ENCODE measurements at regions not wholly inside any gene's neighbourhood (a gene's known extent, or its start where the extent isn't known, plus 50 kb on each side); places are given as distances from the start of the nearest gene placed in this dataset.

- H3K9ac ChIP-seq, result no peak overlapping the region
- peaks cover 6% of the 10 kb centered on the region; the same call in 1 of the 2 replicates for H3K4me1 ChIP-seq (ENCODE audit: insufficient read depth)
- H3F3A ChIP-seq (ENCODE audit: insufficient read depth), result no peaks in the 10 kb centered on the region
- in situ Hi-C loops (cut with MboI), result no loop called here
- H3K79me2 ChIP-seq (ENCODE audit: insufficient read depth), result no peaks in the 10 kb centered on the region
- no peaks in the 10 kb centered on the region for H3K36me3 ChIP-seq (ENCODE audit: low read depth)
- DNase-seq, result peak; percentile 9
- no peak overlapping the region for H3K4me3 ChIP-seq
- no peaks in the 10 kb centered on the region for H4K20me1 ChIP-seq (ENCODE audit: insufficient read depth)
- H2AFZ ChIP-seq, result peak overlapping the region; percentile 28
- H3K27ac ChIP-seq, result no peak overlapping the region
- TF ChIP-seq EZH2 (IDR thresholded peaks at IDR 0.05; ENCODE audit: insufficient read depth, poor library complexity, severe bottlenecking) (no peak), EZH2phosphoT487 (IDR thresholded peaks at IDR 0.05; ENCODE audit: insufficient read depth, low read depth) (no peak)
- H3K9me3 ChIP-seq (ENCODE audit: low read depth), result no peaks in the 10 kb centered on the region
- no peak overlapping the region for H3K4me2 ChIP-seq (ENCODE audit: unreplicated experiment)
- no peaks in the 10 kb centered on the region for H3K9me2 ChIP-seq (ENCODE audit: insufficient read depth)
- no peaks in the 10 kb centered on the region for H3K27me3 ChIP-seq (replicated peaks; ENCODE audit: insufficient read depth)
- WGBS, 2 experiments (ENCODE audit: low coverage in 1 of 2, low lambda C conversion rate in 2 of 2, missing lambda C conversion rate in 2 of 2), result 23 to 26% methylated on average over 4 of the region's 4 CpGs
Measured at GRCh38 chr1:98133131-98133530, 212.3 kb upstream of the DPYD start.

- no peak for TF ChIP-seq EZH2 (IDR thresholded peaks at IDR 0.05; ENCODE audit: insufficient read depth, poor library complexity, severe bottlenecking)
- no peak for TF ChIP-seq EZH2phosphoT487 (IDR thresholded peaks at IDR 0.05; ENCODE audit: insufficient read depth, low read depth)
- Histone ChIP-seq H3K36me3 (ENCODE audit: low read depth) (no peaks in the 10 kb centered on the region), H4K20me1 (ENCODE audit: insufficient read depth) (no peaks in the 10 kb centered on the region), H3K4me1 (ENCODE audit: insufficient read depth) (peaks cover 6% of the 10 kb centered on the region; the same call in 1 of the 2 replicates), H3K4me3 (no peak overlapping the region), H2AFZ (no peak overlapping the region), H3K9me2 (ENCODE audit: insufficient read depth) (no peaks in the 10 kb centered on the region), H3K4me2 (ENCODE audit: unreplicated experiment) (no peak overlapping the region), H3K79me2 (ENCODE audit: insufficient read depth) (no peaks in the 10 kb centered on the region), H3K27me3 (replicated peaks; ENCODE audit: insufficient read depth) (no peaks in the 10 kb centered on the region), H3F3A (ENCODE audit: insufficient read depth) (no peaks in the 10 kb centered on the region), H3K9ac (no peak overlapping the region), H3K9me3 (ENCODE audit: low read depth) (no peaks in the 10 kb centered on the region), H3K27ac (no peak overlapping the region)
- no peak for DNase-seq
- in situ Hi-C loops (cut with MboI), result no loop called here
- WGBS, 2 experiments (ENCODE audit: low coverage in 1 of 2, low lambda C conversion rate in 2 of 2, missing lambda C conversion rate in 2 of 2), result 86% methylated on average over 1 of the region's 1 CpG
Measured at GRCh38 chr1:98130408-98130807, 209.6 kb upstream of the DPYD start.

- H3K9me3 ChIP-seq (ENCODE audit: low read depth), result no peaks in the 10 kb centered on the region
- no peak overlapping the region for H3K4me3 ChIP-seq
Measured at GRCh38 chr1:98129491-98129890, 208.7 kb upstream of the DPYD start.

DNA sequence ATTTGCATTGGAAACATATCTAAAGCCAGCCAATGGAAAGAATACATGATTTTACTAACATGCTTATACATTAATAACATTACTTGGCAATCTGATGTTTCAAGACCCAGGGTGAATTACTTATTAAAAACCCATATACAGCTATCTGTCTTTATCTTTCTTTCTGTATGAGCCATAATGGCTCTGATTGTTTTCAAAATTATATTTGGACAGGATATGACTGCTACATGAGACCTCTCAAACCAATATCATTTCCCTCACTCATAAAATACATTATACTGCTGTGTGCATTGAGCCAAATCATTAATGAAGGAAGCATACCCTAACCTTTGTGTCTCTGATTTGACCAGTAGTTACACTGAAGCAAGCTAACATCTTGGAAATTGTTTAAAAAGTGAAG lies 205.9 kb upstream of the DPYD start:
- Histone ChIP-seq H3K9ac (no peak overlapping the region), H3K79me2 (ENCODE audit: insufficient read depth) (no peaks in the 10 kb centered on the region), H3K4me2 (ENCODE audit: unreplicated experiment) (no peak overlapping the region), H3K27me3 (replicated peaks; ENCODE audit: insufficient read depth) (no peaks in the 10 kb centered on the region), H3K9me3 (ENCODE audit: low read depth) (no peaks in the 10 kb centered on the region), H3K9me2 (ENCODE audit: insufficient read depth) (no peaks in the 10 kb centered on the region), H3K27ac (no peak overlapping the region), H4K20me1 (ENCODE audit: insufficient read depth) (no peaks in the 10 kb centered on the region), H3K36me3 (ENCODE audit: low read depth) (no peaks in the 10 kb centered on the region), H3F3A (ENCODE audit: insufficient read depth) (no peaks in the 10 kb centered on the region), H2AFZ (no peak overlapping the region), H3K4me1 (ENCODE audit: insufficient read depth) (no peaks in the 10 kb centered on the region), H3K4me3 (no peak overlapping the region)
- in situ Hi-C loops (cut with MboI), result no loop called here
- no peak for DNase-seq
- no peak for TF ChIP-seq EZH2phosphoT487 (IDR thresholded peaks at IDR 0.05; ENCODE audit: insufficient read depth, low read depth)
- no peak for TF ChIP-seq EZH2 (IDR thresholded peaks at IDR 0.05; ENCODE audit: insufficient read depth, poor library complexity, severe bottlenecking)

More at GRCh38 chr1:98129491-98129890, 208.7 kb upstream of the DPYD start:
- Histone ChIP-seq H3K9ac (no peak overlapping the region), H3K27me3 (replicated peaks; ENCODE audit: insufficient read depth) (no peaks in the 10 kb centered on the region), H4K20me1 (ENCODE audit: insufficient read depth) (no peaks in the 10 kb centered on the region), H3K27ac (no peak overlapping the region), H3F3A (ENCODE audit: insufficient read depth) (no peaks in the 10 kb centered on the region), H3K79me2 (ENCODE audit: insufficient read depth) (no peaks in the 10 kb centered on the region), H3K9me2 (ENCODE audit: insufficient read depth) (no peaks in the 10 kb centered on the region), H3K4me1 (ENCODE audit: insufficient read depth) (peaks cover 6% of the 10 kb centered on the region; the same call in 1 of the 2 replicates), H2AFZ (no peak overlapping the region), H3K4me2 (ENCODE audit: unreplicated experiment) (no peak overlapping the region), H3K36me3 (ENCODE audit: low read depth) (no peaks in the 10 kb centered on the region)
- 96 to 100% methylated on average over 1 of the region's 1 CpG for WGBS, 2 experiments (ENCODE audit: low coverage in 1 of 2, low lambda C conversion rate in 2 of 2, missing lambda C conversion rate in 2 of 2)
- in situ Hi-C loops (cut with MboI), result no loop called here
- no peak for DNase-seq
- TF ChIP-seq EZH2 (IDR thresholded peaks at IDR 0.05; ENCODE audit: insufficient read depth, poor library complexity, severe bottlenecking) (no peak), EZH2phosphoT487 (IDR thresholded peaks at IDR 0.05; ENCODE audit: insufficient read depth, low read depth) (no peak)

DNA sequence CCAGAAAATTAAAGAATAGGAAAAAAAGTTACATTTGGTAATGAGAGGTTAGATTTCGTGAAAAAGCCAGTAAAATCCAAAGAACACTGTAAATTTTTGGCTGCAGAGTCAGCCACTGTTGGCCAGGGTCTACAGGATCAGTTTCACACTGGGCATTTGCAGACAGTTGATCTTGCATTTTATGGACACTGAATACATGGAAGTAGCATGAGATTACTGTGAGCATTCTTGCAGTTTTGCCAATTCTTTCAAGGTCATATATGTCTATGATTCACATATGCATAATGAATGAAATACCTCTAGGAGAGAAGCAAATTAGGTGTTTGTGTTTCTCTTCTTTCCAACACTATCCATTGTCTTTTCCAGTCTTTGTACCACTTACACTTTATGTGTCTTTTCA lies 200.8 kb upstream of the DPYD start:
- no peak for TF ChIP-seq EZH2 (IDR thresholded peaks at IDR 0.05; ENCODE audit: insufficient read depth, poor library complexity, severe bottlenecking)
- WGBS, 2 experiments (ENCODE audit: low coverage in 1 of 2, low lambda C conversion rate in 2 of 2, missing lambda C conversion rate in 2 of 2), result 0% methylated on average over 1 of the region's 1 CpG
- H3K79me2 ChIP-seq (ENCODE audit: insufficient read depth), result no peaks in the 10 kb centered on the region
- no peaks in the 10 kb centered on the region for H3K4me1 ChIP-seq (ENCODE audit: insufficient read depth)
- H3K27me3 ChIP-seq (replicated peaks; ENCODE audit: insufficient read depth), result no peaks in the 10 kb centered on the region
- H3K9me3 ChIP-seq (ENCODE audit: low read depth), result no peaks in the 10 kb centered on the region
- no peak overlapping the region for H2AFZ ChIP-seq
- H3K4me2 ChIP-seq (ENCODE audit: unreplicated experiment), result no peak overlapping the region
- no peaks in the 10 kb centered on the region for H3K36me3 ChIP-seq (ENCODE audit: low read depth)
- H3K9me2 ChIP-seq (ENCODE audit: insufficient read depth), result no peaks in the 10 kb centered on the region
- H3F3A ChIP-seq (ENCODE audit: insufficient read depth), result no peaks in the 10 kb centered on the region
- no peaks in the 10 kb centered on the region for H4K20me1 ChIP-seq (ENCODE audit: insufficient read depth)
- H3K9ac ChIP-seq, result no peak overlapping the region
- H3K4me3 ChIP-seq, result no peak overlapping the region
- DNase-seq, result peak; percentile 10
- H3K27ac ChIP-seq, result no peak overlapping the region
- in situ Hi-C loops (cut with MboI), result no loop called here
